ENCODE measurements at regions not wholly inside any gene's neighbourhood (a gene's known extent, or its start where the extent isn't known, plus 50 kb on each side); places are given as distances from the start of the nearest gene placed in this dataset.

DNA sequence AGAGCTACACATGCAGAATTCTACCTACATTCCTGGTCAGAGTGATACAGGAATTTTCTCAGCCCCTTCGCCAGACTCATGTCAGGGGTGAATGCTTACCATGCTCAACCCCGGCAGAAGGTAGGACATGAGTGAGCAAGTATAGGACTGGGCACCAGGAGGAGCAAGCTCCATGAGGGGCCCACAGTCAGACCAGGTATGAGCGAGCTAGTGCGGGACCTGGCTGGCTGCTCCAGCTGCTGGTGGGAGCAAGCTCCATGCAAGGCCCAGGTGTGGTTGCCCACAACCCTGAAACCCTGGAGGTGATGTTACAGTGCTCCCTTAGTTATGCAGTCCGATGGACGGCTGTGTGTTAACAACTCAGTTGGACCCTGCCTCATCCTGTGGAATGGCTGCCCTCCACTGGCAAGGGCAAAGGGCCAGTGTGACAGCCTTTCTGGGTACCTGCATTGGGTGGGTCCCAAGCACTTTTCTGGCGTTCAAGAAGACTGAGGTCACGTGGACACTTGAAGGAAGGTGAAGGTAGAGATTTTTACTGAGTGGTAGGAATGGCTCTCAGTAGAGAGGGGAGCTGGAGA, 503.5 kb upstream of the CITED2 start:
- Histone ChIP-seq H3K27me3 (no peaks in the 10 kb centered on the region), H3K36me3 (no peaks in the 10 kb centered on the region), H3K4me3 (no peak overlapping the region), H3K9me3 (no peaks in the 10 kb centered on the region)
- DNase-seq: no peak

DNA sequence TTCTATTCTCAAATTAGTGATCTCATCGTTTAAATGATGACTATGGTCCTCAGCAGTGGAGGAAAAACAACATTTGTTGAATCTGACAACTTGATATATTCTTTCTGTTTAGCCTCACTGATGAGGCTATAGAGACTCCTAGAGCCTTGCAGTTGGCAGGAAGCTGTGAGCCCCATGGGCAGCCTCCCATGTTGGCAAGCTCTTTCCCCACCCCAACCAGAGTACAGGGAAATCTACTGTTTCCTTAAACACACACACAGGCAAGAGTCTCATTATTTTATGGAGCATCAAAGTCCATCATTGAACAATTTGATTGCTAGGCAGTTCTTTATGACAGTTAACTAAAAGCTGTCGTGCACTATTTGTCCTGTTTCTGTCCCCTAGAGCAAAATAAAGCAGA, 498.2 kb upstream of the CITED2 start:
- H3K27me3 ChIP-seq: no peaks in the 10 kb centered on the region
- no peak for DNase-seq
- no peaks in the 10 kb centered on the region for H3K36me3 ChIP-seq
- H3K9me3 ChIP-seq: no peaks in the 10 kb centered on the region
- no peak overlapping the region for H3K4me3 ChIP-seq

DNA sequence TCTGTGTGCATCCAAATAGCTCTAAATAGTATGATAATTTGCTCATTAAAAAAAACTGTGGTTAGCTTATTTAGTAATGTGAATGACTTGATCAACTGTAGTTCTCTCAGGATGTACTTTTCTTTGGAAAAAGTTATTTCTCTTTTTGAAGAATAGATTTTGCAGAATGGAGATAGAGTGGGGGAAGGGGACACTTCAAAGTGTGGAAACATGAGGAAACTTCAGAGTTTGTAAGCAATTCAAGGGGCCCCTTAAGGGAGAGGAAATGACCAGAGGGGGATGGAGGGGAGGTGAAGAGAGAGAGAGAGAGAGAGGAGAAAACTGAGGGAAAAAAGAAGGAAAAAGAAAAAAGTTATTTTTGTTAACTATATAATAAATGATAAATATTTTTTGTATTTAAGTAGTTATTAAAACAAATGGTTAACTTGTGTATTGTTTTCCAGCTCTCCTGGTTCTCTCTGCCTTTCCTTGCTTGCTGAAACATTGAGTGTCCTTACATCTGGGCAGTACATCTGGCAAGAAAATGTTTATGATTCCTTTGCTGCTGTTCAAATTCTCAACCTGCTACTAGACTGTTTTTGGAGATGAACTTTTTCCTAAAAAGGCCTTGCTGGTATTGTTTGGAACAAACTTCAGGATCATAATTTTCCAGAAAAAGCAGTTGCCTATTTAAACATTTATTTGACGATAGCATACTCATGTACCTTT, 497.5 kb upstream of the CITED2 start:
- no peak for DNase-seq
- Histone ChIP-seq H3K4me3 (no peak overlapping the region), H3K36me3 (no peaks in the 10 kb centered on the region), H3K9me3 (no peaks in the 10 kb centered on the region), H3K27me3 (no peaks in the 10 kb centered on the region)

DNA sequence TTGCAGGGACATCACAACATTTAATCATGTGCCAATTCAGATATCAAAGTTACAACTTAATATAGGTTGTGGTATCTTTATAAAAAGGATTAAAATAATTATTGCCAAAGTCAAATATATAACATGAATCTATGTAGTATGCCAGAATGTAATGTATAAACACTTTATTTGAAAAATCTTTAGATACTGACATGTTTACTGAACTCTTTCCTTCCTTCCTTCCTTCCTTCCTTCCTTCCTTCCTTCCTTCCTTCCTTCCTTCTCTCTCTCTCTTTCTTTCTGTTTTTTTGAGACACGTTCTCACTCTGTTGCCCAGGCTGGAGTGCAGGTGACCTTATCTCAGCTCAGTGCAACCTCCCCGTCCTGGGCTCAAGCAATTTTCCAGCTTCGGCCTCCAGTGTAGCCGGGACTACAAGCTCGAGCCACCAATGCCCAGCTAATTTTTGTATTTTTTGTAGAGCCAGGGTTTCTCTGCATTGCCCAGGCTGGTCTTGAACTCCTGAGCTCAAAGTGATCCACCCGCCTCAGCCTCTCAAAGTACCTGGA, 496.8 kb upstream of the CITED2 start:
- Histone ChIP-seq H3K9me3 (no peaks in the 10 kb centered on the region), H3K27me3 (no peaks in the 10 kb centered on the region), H3K4me3 (no peak overlapping the region), H3K36me3 (no peaks in the 10 kb centered on the region)
- no peak for DNase-seq

DNA sequence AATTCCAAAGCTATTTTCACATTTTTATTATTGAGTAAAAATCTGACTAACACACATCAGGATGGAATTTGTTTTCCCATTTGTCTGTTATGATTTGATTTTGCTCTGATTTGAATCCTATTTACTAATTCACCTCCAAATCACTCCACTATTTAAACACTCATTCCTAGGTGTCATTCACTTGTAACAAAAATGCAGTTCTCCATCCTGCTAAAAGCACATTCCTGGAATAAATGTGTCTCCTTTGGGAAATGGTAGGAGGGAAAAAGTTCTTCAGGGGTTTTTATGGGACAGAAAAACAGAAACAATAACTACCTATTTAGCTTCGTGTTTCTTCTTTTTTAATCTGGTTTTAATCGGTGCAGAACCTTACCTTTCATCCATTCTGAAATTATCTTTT, 494.1 kb upstream of the CITED2 start:
- Histone ChIP-seq H3K9me3 (no peaks in the 10 kb centered on the region), H3K36me3 (no peaks in the 10 kb centered on the region), H3K27me3 (no peaks in the 10 kb centered on the region), H3K4me3 (no peak overlapping the region)
- no peak for DNase-seq

DNA sequence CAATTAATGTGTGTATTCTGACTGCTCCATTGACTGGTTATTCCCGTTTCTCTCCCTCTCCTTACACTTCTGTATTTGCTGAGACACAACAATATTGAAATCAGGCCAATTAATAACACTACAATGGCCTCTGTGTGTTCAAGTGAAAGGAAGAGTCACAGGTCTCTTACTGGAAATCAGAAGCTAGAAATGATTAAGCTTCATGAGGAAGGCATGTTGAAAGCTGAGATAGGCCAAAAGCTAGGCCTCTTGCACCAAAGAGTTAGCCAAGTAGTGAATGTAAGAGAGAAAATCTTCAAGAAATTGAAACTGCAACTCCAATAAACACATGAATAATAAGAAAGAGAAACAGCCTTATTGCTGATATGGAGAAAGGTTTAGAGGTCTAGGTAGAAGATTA, 489.5 kb upstream of the CITED2 start:
- no peaks in the 10 kb centered on the region for H3K27me3 ChIP-seq
- no peak for DNase-seq
- no peak overlapping the region for H3K4me3 ChIP-seq
- H3K36me3 ChIP-seq: no peaks in the 10 kb centered on the region
- H3K9me3 ChIP-seq: no peaks in the 10 kb centered on the region

DNA sequence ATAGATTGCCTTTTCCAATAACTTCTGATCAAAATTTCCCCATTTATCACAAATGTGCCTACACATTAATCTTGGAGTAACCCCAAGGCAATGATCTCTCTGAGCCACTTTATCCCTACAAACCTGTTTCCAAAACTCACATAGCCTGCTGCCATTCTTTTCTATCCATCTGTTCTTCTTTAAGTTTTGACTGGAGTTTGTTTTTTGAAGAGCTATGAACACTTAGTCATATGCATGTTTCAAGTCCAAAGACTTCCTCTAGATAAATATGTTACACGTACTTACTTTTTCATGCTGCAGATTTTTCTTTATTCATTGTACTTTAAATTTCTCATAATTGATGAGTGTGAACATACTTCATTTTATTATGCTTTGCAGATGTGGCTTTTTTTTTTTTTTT, 488.9 kb upstream of the CITED2 start:
- Histone ChIP-seq H3K9me3 (no peaks in the 10 kb centered on the region), H3K27me3 (no peaks in the 10 kb centered on the region), H3K4me3 (no peak overlapping the region), H3K36me3 (no peaks in the 10 kb centered on the region)
- no peak for DNase-seq

DNA sequence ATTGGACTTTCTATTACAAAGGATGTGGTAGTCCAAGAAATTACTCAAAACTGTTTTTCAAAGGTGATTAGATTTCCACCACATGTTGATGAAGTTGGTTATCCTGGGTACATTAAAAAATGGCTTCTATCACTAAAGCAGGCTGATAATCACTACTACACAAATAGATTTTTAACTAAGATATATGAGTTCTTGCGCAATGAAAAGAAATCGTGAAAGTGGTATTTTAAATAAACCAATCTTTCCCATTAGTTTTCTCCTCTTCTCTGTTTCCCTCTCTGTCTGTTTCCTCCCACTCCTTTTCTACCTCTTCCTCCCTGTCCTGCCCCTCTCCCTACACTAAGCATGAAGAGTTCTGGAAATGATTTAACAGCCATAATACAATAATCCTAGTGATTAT, 487.9 kb upstream of the CITED2 start:
- no peaks in the 10 kb centered on the region for H3K27me3 ChIP-seq
- DNase-seq: no peak
- no peak overlapping the region for H3K4me3 ChIP-seq
- H3K36me3 ChIP-seq: no peaks in the 10 kb centered on the region
- H3K9me3 ChIP-seq: no peaks in the 10 kb centered on the region

DNA sequence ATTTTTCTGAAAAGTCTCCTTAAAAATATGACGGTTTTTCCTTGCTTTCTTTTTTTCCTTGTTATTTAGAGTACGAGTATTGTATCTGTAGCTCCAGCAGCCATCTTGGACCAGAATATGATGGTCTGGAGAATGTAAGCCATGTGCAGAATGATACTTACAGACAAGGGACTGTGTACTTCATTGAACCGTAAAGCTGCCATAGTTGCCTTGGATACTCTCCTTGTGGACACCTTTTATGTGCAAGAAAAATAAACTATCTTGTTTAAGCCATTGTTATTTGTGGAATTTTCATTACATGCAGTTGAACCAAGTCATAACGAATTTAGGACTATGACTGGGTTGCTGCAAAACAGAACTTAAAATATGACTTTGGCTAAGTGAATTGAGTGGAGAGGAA, 485.8 kb upstream of the CITED2 start:
- Histone ChIP-seq H3K9me3 (no peaks in the 10 kb centered on the region), H3K4me3 (no peak overlapping the region), H3K36me3 (no peaks in the 10 kb centered on the region), H3K27me3 (no peaks in the 10 kb centered on the region)
- no peak for DNase-seq

DNA sequence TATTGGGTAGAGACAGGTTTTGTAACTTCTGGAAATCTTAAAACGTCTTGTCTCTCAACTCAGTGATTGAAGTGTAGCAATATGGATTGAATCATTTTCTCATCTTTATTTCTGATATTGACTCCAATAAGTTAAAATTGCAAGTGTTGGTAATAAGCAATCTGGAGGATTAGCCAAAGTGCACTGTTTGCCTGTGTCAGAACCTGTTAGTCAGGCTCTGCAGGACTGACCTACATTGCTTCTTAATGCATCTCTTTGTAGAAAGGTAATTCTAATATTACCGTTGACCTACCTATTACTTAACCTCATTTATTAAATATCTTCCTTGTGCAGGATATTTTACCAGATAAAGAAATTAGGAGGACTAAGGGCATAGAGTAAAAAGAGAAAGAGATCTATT, 484.0 kb upstream of the CITED2 start:
- Histone ChIP-seq H3K27me3 (no peaks in the 10 kb centered on the region), H3K4me3 (no peak overlapping the region), H3K36me3 (no peaks in the 10 kb centered on the region), H3K9me3 (no peaks in the 10 kb centered on the region)
- DNase-seq: no peak

DNA sequence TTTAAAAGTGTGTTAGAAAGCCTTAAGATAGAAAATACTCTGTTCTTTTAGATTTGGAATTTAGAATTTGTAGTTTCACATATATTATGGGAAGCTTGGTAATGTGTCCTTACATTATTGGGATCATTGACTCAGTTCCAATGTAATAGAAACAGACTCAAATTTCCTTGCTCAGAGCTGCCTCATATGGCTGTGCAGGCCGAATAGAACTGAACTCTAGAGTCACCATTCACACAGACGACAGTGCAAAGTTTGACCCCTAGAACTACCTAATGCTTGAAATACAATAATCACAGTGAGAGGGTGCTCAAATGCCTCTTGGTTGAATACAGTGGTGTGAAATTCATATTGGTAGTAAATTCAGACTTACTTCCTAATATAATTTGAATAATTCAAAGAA, 482.7 kb upstream of the CITED2 start:
- no peak for DNase-seq
- Histone ChIP-seq H3K9me3 (no peaks in the 10 kb centered on the region), H3K4me3 (no peak overlapping the region), H3K27me3 (no peaks in the 10 kb centered on the region), H3K36me3 (no peaks in the 10 kb centered on the region)

DNA sequence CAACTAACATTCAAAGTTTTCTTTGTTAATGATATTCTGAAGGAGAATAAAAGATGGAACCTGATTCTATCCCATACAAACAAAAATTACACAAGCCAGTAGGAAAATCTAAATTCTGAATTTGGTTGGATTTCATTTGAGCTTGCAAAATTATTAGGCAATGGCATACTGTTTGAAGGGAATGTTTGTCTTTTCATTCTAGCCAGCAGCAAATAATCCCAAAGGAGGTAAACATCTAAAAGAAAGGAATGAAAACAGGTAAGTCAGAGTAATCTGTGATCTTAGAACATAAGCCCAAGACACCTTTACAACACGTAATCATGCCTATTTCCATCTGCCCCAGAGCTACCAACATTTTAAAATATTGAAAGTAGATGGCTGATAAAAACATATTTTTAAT, 482.1 kb upstream of the CITED2 start:
- Histone ChIP-seq H3K9me3 (no peaks in the 10 kb centered on the region), H3K4me3 (no peak overlapping the region), H3K36me3 (no peaks in the 10 kb centered on the region), H3K27me3 (no peaks in the 10 kb centered on the region)
- DNase-seq: no peak

DNA sequence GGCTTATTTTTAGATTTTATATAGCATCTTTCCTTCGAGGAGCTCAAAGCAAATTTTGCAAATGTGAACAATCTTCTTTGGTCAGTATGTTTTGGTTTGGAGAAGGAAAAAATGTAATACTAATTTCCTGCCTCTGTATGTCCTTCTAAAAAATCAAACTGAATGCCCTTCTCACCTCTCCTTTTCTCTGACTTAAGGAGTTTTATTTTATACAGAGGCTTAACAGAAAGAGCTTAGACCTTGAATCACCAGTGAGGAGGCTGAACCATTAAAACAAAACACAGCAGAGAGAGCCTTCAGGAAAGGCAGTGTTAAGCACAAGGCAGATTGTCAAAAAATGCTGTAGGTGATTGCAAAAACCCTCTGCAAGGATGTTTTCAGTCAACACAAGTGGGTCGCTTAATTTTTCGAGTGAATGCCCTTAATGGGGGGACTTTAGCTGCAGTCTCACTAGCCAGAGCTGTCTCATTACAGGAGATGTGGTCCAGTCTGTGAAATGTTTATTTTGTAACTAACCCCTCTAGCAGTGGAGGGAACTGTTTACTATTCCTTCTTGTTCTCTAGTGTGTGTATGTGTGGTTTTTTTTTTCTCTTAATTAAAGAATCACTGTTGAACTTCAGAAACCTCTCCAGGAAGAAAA, 481.3 kb upstream of the CITED2 start:
- no peak for DNase-seq
- Histone ChIP-seq H3K36me3 (no peaks in the 10 kb centered on the region), H3K27me3 (no peaks in the 10 kb centered on the region), H3K4me3 (no peak overlapping the region), H3K9me3 (peaks cover 3% of the 10 kb centered on the region; the same call in 1 of the 2 replicates)

DNA sequence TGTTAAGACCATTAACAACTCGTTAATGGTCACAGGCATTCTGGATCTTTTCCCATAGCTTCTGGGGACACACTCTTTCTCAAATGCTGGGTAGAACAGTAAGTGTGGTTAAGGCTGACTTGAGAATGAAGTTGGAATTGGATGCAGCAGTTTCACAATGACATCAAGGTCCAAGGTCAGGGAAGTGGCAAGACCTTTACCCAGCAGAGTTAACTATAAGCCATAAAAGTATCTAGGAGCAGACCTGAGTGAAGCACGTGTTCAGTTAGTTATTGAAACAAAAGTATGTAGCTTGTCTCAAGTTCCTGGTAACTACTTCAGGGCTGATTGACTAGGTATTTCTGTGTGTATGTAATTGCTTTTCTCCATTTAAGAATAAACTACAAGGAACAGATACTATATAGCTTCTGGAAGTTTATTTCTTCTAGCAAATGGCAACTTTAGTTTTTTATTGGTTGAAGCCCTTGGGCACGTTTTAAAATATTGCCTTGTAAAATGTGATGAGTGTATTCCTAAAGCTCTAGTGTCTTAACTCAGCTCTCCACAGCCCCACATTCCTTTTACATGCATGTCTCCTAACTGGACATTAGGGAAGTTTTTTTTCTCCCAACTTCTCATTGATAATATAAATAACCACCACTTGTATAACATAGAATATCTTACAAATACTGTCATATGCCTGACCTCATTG, 479.0 kb upstream of the CITED2 start:
- Histone ChIP-seq H3K27me3 (no peaks in the 10 kb centered on the region), H3K9me3 (peaks cover 3% of the 10 kb centered on the region; the same call in 1 of the 2 replicates), H3K4me3 (no peak overlapping the region), H3K36me3 (no peaks in the 10 kb centered on the region)
- DNase-seq: no peak

DNA sequence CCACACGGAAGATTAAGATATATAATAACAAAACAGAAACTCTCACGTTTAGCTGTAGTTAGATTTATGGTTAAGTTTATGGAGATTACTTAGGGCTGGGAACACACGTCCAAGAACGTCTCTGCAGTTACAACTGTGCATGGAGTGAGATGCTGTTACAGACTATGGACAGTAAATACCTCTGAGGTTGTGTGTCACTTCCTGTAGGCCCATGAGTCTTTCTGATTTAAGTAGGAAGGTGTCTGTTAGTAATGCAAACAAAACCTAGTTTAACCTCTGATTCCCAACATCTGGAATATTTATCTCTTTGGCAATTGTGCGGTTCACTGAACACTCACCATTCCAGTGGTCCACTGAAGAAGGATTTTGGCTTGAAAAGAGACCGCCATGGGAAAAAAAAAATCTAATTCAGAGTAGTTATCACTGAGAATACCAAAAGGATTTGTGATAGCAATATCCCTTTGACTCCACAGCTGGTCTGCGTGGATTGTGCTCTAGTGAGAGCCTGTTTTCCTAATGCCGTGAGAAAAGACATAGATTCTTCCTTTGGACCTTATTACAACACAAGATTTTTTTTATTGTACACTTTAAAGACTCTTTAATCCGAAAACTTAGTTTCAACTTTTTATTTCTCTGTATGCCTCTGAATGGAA, 478.2 kb upstream of the CITED2 start:
- DNase-seq: no peak
- Histone ChIP-seq H3K9me3 (peaks cover 3% of the 10 kb centered on the region; the same call in 1 of the 2 replicates), H3K27me3 (no peaks in the 10 kb centered on the region), H3K4me3 (no peak overlapping the region), H3K36me3 (no peaks in the 10 kb centered on the region)

DNA sequence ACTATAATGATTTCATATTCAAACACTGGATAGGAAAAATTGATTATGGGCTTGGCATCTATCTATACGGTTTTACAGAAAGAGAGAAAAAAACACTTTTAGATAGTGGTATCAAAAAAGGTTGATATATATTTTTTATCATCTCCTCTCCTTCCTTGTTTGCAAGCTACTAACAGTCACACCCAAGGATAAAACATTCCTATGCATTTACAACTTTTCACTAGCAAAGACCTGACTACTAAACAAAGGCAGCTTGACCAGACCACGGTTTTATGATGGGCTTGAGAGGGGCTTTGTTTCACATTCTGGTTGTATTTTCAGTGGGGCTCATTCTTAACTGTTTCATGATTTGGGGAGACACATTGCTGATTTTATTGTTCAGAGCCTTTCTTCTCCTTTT, 477.6 kb upstream of the CITED2 start:
- DNase-seq: no peak
- H3K9me3 ChIP-seq: peaks cover 3% of the 10 kb centered on the region; the same call in 1 of the 2 replicates

DNA sequence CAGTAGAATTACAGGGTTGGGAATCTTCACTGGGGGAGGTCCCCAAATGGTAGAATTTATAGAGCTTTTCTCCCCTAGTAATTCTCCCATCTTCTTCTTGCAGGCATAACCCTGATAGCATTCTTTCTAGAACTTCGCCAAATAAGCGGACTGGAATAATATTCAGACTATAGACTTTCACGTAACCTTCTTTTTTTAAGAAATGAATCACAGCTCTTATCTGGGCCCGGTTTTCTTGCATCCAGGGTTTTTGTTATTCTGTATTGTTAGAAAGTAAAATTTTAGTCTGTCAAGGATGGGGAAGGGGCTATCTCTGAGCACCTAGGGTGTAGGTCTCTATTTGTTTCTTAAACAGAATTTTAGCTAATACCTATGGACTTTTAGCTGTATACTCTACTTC, 476.8 kb upstream of the CITED2 start:
- Histone ChIP-seq H3K9me3 (peaks cover 3% of the 10 kb centered on the region; the same call in 1 of the 2 replicates), H3K36me3 (no peaks in the 10 kb centered on the region), H3K4me3 (no peak overlapping the region), H3K27me3 (no peaks in the 10 kb centered on the region)
- DNase-seq: no peak

More for the DNA sequence above, 477.6 kb upstream of the CITED2 start:
- H3K27me3 ChIP-seq: no peaks in the 10 kb centered on the region
- no peaks in the 10 kb centered on the region for H3K36me3 ChIP-seq
- no peak overlapping the region for H3K4me3 ChIP-seq
